Esophagus squamous epithelium (tissue), 4 donors: ENCODE measurements at regions not wholly inside any gene's neighbourhood (a gene's known extent, or its start where the extent isn't known, plus 50 kb on each side); places are given as distances from the start of the nearest gene placed in this dataset.

Source experiments
- POLR2A ChIP-seq, 4 donors: fragments of 450-650 bp; IDR thresholded peaks; one replicate each; pipeline ENCODE4 v1.6.1; 2017; ENCODE audit warnings: antibody characterized with exemption in 4 of 4, mild to moderate bottlenecking in 4 of 4, moderate library complexity in 3 of 4
- TF ChIP-seq, protein P1 (sequence below), 6 experiments: fragments of 450-650 bp in 4 of 6; fragments of 200-600 bp in 2 of 6; sonication (generic) in 2 of 6; IDR thresholded peaks; one replicate each; pipeline ENCODE4 v1.5.1; 2016 to 2019; ENCODE audit warnings: antibody characterized with exemption in 6 of 6, mild to moderate bottlenecking in 4 of 6, moderate library complexity in 4 of 6

DNA sequence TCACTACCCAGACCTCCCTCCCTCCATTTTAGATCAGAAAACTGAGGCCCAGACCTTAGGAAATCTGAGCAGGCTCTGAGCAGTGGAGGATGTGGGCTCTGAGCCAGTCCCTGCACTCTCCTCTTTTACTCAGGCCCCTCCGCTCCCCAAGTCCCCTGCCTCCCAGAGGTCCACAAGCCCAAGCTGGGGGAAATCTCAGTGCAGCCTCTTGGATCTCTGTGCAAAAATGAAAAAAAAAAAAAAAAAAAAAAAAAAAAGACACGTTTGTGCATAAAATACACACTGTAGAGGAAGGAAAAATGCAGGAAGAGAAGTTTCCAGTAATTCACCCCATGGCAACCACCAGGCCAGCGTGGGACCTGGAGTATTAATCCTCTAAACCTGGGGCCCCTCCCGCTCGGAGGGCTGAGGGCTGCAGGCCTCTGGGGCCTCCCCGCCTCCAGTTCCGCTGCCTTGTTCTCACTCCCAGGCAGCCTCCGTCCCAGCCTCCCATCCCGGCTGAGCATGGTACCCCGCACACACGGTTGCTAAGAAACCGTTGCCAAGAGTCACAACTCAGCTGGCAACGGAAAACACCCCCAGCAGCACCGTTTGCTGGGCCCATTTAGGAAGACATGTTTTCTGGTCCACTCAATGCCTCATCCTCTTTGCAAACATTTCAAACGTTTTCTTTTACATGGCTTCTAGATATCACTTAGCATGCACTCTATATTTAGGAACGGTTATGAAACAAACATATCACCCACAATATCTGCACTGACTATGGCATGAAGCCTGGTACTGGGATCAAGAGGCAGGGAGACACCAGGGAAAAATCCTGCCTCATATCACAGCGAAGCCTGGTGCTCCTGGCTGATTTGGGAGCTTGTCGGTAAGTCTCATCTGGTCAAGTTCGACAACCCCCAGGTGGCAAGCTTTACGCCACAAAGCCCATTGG is 227.5 kb downstream of the CTTN start:
- TF ChIP-seq, protein P1, sequence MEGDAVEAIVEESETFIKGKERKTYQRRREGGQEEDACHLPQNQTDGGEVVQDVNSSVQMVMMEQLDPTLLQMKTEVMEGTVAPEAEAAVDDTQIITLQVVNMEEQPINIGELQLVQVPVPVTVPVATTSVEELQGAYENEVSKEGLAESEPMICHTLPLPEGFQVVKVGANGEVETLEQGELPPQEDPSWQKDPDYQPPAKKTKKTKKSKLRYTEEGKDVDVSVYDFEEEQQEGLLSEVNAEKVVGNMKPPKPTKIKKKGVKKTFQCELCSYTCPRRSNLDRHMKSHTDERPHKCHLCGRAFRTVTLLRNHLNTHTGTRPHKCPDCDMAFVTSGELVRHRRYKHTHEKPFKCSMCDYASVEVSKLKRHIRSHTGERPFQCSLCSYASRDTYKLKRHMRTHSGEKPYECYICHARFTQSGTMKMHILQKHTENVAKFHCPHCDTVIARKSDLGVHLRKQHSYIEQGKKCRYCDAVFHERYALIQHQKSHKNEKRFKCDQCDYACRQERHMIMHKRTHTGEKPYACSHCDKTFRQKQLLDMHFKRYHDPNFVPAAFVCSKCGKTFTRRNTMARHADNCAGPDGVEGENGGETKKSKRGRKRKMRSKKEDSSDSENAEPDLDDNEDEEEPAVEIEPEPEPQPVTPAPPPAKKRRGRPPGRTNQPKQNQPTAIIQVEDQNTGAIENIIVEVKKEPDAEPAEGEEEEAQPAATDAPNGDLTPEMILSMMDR (IDR thresholded peaks at IDR 0.05): no peak
- no peak for TF ChIP-seq POLR2A (IDR thresholded peaks at IDR 0.05)
